GM18868 (cell line): ENCODE measurements at regions not wholly inside any gene's neighbourhood (a gene's known extent, or its start where the extent isn't known, plus 50 kb on each side); places are given as distances from the start of the nearest gene placed in this dataset.
"Not testable (repeated sequence)": the region's sequence is repeated elsewhere in the genome, so short reads cannot be mapped to it uniquely, and the experiment has no call there.

Experiments
- ATAC-seq: cut with Tn5 transposase; IDR thresholded peaks from one replicate; pipeline ENCODE4 v1.9.1; 2021; ENCODE audit warnings: mild to moderate bottlenecking, moderate library complexity; ENCODE audit not compliant: unreplicated experiment

- no peak for ATAC-seq
Observed at GRCh38 chr6:85135376-85136094, 314.3 kb upstream of the NT5E start.

GRCh38 chr6:85134172-85134571 lies 315.7 kb upstream of the NT5E start:
- no peak for ATAC-seq

- no peak for ATAC-seq
Observed at GRCh38 chr6:85132091-85132490, 317.8 kb upstream of the NT5E start.

- no peak for ATAC-seq
Observed at GRCh38 chr6:85130743-85131142, 319.1 kb upstream of the NT5E start.

GRCh38 chr6:85129881-85130280 lies 320.0 kb upstream of the NT5E start:
- ATAC-seq: no peak

GRCh38 chr6:85128781-85129180 lies 321.1 kb upstream of the NT5E start:
- ATAC-seq: no peak

GRCh38 chr6:85128256-85128655 lies 321.6 kb upstream of the NT5E start:
- ATAC-seq: not testable (repeated sequence)

GRCh38 chr6:85127696-85128243 lies 322.1 kb upstream of the NT5E start:
- no peak for ATAC-seq

GRCh38 chr6:85127168-85127498 lies 322.8 kb upstream of the NT5E start:
- ATAC-seq: no peak

GRCh38 chr6:85126485-85127167 lies 323.3 kb upstream of the NT5E start:
- peak; percentile 80 for ATAC-seq

GRCh38 chr6:85125526-85125925 lies 324.4 kb upstream of the NT5E start:
- ATAC-seq: no peak

GRCh38 chr6:85124472-85125354 lies 325.2 kb upstream of the NT5E start:
- ATAC-seq: no peak

- ATAC-seq: no peak
Observed at GRCh38 chr6:85121158-85121557, 328.7 kb upstream of the NT5E start.

GRCh38 chr6:85118652-85119235 lies 331.1 kb upstream of the NT5E start:
- ATAC-seq: no peak

- no peak for ATAC-seq
Observed at GRCh38 chr6:85118233-85118632, 331.6 kb upstream of the NT5E start.

- ATAC-seq: no peak
Observed at GRCh38 chr6:85116475-85116874, 333.4 kb upstream of the NT5E start.

GRCh38 chr6:85115876-85116275 lies 334.0 kb upstream of the NT5E start:
- no peak for ATAC-seq

GRCh38 chr6:85115376-85115775 lies 334.5 kb upstream of the NT5E start:
- ATAC-seq: no peak

- ATAC-seq: no peak
Observed at GRCh38 chr6:85114581-85114935, 335.3 kb upstream of the NT5E start.

- no peak for ATAC-seq
Observed at GRCh38 chr6:85113934-85114580, 335.8 kb upstream of the NT5E start.

GRCh38 chr6:85112540-85112939 lies 337.3 kb upstream of the NT5E start:
- ATAC-seq: no peak
